Stimulated activated CD4-positive, alpha-beta T cell treated with anti-CD3 and anti-CD28 coated beads, Interleukin-1b, Interleukin-23, amount 100 ng/mL, for 48 hours (primary cell): ENCODE measurements at regions not wholly inside any gene's neighbourhood (a gene's known extent, or its start where the extent isn't known, plus 50 kb on each side); places are given as distances from the start of the nearest gene placed in this dataset.

ENCODE experiments used
- DNase-seq: peaks from one replicate; pipeline ENCODE4 v3.0.0-alpha.2; 2020

- no peak for DNase-seq
Observed at GRCh38 chr4:181645489-181645888, 597.7 kb upstream of the TENM3 start.

GRCh38 chr4:181646864-181647263 lies 596.3 kb upstream of the TENM3 start:
- DNase-seq, result no peak

- DNase-seq, result no peak
Observed at GRCh38 chr4:181647396-181648147, 595.6 kb upstream of the TENM3 start.

GRCh38 chr4:181650033-181650825 lies 593.0 kb upstream of the TENM3 start:
- no peak for DNase-seq

- no peak for DNase-seq
Observed at GRCh38 chr4:181656748-181657147, 586.5 kb upstream of the TENM3 start.

- DNase-seq, result no peak
Observed at GRCh38 chr4:181659202-181659601, 584.0 kb upstream of the TENM3 start.

GRCh38 chr4:181659876-181660275 lies 583.3 kb upstream of the TENM3 start:
- no peak for DNase-seq

GRCh38 chr4:181661090-181661489 lies 582.1 kb upstream of the TENM3 start:
- DNase-seq, result no peak

GRCh38 chr4:181661923-181662322 lies 581.3 kb upstream of the TENM3 start:
- DNase-seq, result no peak

- no peak for DNase-seq
Observed at GRCh38 chr4:181662383-181662782, 580.8 kb upstream of the TENM3 start.

- DNase-seq, result no peak
Observed at GRCh38 chr4:181670506-181670905, 572.7 kb upstream of the TENM3 start.

GRCh38 chr4:181671672-181672071 lies 571.5 kb upstream of the TENM3 start:
- no peak for DNase-seq

GRCh38 chr4:181672751-181673150 lies 570.5 kb upstream of the TENM3 start:
- DNase-seq, result no peak

- DNase-seq, result no peak
Observed at GRCh38 chr4:181674315-181674875, 568.8 kb upstream of the TENM3 start.

- DNase-seq, result no peak
Observed at GRCh38 chr4:181676546-181676945, 566.7 kb upstream of the TENM3 start.

GRCh38 chr4:181677201-181677600 lies 566.0 kb upstream of the TENM3 start:
- DNase-seq, result no peak

- DNase-seq, result no peak
Observed at GRCh38 chr4:181677621-181678020, 565.6 kb upstream of the TENM3 start.

GRCh38 chr4:181679754-181680153 lies 563.4 kb upstream of the TENM3 start:
- no peak for DNase-seq

- DNase-seq, result no peak
Observed at GRCh38 chr4:181682367-181683047, 560.7 kb upstream of the TENM3 start.

- DNase-seq, result no peak
Observed at GRCh38 chr4:181684310-181684709, 558.9 kb upstream of the TENM3 start.

- DNase-seq, result no peak
Observed at GRCh38 chr4:181685461-181685860, 557.7 kb upstream of the TENM3 start.

GRCh38 chr4:181685911-181686310 lies 557.3 kb upstream of the TENM3 start:
- no peak for DNase-seq

GRCh38 chr4:181687116-181687515 lies 556.1 kb upstream of the TENM3 start:
- no peak for DNase-seq
